HG02884 (cell line): ENCODE measurements at regions not wholly inside any gene's neighbourhood (a gene's known extent, or its start where the extent isn't known, plus 50 kb on each side); places are given as distances from the start of the nearest gene placed in this dataset.

ENCODE experiments used
- ATAC-seq: cut with Tn5 transposase; IDR thresholded peaks from one replicate; pipeline ENCODE4 v1.9.1; 2021; ENCODE audit warnings: mild to moderate bottlenecking, moderate library complexity; ENCODE audit not compliant: unreplicated experiment

GRCh38 chr3:34276342-34276741 lies 477.9 kb downstream of the PDCD6IP start:
- no peak for ATAC-seq

DNA sequence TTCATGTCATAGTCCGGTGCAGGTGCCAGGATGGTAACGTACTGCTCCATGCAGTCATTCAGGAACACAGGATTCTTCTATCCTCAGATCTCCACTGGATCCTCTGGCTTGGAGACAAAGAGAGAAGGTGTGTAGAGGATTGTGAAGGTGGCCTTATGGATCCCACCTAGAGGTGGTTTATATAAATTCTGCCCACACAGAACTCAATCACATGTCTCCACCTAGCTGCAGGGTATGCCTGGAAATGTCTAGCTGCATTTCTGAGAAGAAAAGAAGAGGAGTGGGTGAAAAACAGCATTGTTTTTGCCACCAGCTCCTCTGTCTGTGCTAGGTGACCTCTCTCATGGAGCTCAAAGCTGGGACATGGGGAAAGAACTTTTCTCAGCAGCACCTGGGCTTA lies 478.7 kb downstream of the PDCD6IP start:
- ATAC-seq: no peak

DNA sequence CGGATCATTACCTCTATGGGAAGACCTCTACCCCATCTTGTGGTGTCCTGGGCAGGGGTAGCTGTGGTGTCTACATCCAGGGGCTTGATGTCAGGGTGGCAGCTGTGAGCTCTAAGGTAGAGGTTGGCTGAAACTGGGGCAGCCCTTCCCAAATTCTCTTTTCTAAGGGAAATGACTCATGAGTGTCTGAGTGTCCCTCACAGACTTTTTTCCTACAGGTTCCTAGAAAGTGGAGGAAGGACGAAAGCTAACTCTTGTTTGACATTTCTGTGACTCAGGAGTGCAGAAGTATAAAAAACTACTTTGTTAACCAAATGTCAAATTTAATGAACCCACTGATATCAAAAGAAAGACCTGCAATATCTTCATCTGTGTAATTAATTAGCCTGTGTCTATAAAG lies 481.5 kb downstream of the PDCD6IP start:
- ATAC-seq: no peak

DNA sequence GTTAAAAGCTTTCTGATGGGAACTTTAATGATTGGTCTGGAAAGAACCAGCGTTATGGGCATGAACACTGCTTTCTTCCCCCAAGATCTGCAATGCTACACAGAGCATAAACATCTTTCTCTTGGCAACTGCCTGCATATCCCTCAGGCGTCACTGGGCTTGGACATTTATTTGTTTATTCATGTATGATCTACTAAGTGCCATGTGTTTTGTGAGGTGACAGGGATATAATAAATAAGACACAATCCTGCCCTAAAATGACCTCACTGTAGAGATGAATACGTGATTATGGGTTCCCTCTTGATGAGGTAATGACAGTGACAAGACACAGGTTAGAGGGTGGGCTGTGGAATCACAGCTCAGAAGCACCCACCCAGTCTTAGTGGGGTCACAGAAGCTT lies 485.3 kb downstream of the PDCD6IP start:
- ATAC-seq: no peak

DNA sequence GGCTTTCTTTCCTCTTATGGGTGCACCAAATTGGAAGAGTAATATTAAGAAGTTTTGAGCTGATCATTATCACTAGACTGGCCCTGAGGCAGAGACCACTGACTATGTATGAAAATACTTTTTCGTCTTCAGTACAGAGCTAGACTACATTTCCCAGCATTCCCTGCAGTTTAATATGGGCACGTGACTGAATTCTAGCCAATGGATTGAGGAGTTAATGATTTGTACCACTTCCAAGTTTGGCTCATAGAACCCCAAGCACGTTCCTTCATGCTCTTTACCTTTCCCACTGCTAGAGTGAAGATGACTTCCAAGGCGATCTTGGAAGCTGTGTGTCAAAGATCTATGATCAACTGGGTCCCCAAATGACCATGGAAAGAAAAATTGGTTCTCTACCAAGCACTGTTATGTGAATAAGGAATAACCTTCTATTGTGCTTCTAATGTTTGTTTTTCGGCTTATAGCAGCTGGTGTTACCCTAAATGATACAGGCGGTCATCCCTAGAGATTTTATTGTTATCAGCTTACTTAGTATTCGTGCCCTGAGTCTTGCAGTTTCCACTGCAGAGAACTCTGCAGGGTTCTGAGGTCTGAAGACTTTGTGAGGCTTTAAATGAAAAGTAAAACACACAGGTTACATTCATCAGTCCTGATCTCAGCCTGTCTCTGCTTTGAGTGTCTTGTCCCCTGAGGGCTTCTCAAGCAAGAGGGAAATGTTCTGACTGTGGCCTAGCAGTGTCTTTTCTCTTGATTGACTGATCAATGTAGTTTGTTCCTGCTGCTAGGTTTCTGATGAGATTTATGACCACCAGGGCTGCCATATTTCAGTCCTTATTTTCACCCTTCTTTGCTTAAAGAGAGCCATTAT lies 486.8 kb downstream of the PDCD6IP start:
- ATAC-seq: no peak

GRCh38 chr3:34285827-34286188 lies 487.4 kb downstream of the PDCD6IP start:
- no peak for ATAC-seq

DNA sequence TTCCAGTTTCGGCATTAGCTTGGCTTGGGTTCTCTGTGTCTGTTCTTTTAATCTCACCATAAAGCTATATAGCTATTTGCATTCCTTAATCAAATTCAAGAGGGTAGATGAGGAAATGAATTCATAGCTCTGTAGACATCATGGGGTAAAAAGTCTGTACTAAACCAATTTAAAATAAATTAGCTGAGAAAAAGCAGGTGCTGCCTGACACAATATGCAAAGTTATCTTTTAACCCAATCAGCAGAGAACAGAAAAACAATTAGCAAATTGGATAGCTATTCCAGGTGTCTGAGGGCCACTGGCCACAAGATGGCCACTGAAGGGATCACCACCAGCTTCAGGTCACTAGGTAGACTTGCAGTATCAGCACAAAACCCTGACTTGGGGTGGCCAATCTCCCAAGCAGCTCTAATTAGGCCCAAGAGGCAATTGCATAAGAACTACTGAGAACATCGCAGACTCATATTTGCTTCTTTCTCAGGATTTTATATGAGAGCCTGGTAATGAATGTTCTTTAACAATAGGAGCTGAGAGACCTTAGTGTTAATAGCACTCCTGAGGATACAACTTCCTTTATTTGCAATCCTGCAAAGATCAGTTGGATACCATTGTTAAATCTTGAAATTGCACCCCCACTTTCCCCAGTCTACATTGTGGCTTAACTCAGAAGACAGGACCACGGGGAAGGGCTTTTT lies 494.3 kb downstream of the PDCD6IP start:
- ATAC-seq: no peak

DNA sequence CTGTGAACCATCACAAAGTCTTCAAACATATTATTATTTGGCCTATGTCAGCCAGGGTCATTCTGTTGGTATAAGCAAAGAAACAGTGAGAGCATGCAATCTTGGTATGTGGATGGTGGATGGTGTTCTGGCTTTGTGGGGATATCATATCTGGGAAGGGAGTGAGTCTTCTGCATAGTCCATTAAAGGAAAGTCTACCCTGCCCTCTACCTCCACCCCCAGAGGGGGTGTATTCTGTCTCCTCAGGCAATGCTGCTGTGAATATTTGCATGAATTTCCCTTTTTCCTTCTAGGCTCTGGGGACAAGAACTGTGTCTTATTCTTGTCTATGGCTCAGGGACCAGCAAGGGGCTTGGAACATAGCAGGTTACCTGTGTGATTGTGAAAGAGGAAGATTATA lies 495.8 kb downstream of the PDCD6IP start:
- no peak for ATAC-seq

DNA sequence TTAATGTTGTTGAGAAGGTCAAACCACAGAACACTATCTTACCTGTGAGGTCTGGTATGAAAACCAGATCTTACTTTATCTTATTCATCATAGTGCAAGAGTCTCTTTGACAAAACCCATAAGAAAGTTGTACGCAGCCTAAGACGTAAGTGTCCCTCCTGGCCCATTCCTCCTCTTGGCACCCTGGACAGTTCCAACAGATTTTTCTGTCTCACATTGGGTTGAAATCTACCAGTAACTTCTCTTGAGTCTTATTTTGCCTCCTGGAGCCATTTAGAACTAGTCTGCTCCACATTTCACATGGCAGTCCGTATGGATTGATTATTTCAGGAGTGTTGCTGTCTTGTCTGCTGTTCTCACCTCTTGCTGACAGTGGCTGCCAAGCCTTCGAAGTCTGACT lies 498.4 kb downstream of the PDCD6IP start:
- ATAC-seq: no peak

GRCh38 chr3:34298653-34299052 lies 500.2 kb downstream of the PDCD6IP start:
- no peak for ATAC-seq

DNA sequence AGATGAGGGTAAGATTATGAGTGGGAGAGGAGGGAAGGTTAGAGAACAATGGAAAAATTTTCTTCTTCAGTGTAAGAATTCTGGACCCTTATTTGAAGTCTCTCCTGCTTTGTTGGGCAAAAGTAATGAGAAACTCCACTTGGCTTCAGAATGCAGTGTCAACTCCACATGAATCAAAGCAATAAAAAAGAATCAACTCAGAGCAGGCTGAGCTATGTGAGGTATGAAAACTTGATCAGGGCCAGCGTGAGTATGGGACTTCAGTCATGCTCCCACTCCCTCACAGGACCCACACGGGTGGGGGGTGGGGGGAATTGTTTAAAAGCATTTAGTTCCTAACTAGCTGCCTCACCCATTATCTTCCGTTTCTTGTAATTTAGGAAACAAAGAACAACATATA lies 502.2 kb downstream of the PDCD6IP start:
- ATAC-seq: no peak

DNA sequence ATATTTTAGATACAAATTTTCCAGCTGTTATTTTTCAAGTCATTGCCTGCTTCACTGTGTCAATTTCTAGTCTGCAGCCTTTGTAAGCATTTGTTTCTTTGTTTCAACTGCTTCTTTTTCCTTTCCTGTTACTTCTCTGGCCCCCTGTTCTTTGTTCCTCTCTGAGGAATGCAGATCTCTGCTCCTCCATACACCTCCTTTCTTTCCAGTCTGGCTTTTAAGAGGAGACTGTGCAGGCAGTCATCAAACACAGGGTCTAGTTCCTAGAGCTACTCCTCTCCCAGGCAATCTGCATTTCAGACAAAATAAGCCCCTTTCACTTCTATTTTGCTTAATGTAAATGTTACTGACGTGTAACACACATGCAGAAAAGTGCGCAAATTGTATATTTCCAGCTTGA lies 502.9 kb downstream of the PDCD6IP start:
- ATAC-seq: no peak

GRCh38 chr3:34305266-34305665 lies 506.8 kb downstream of the PDCD6IP start:
- ATAC-seq: no peak

- ATAC-seq: no peak
Measured at GRCh38 chr3:34312684-34313083, 514.3 kb downstream of the PDCD6IP start.

- ATAC-seq: no peak
Measured at GRCh38 chr3:34319881-34320280, 521.5 kb downstream of the PDCD6IP start.

DNA sequence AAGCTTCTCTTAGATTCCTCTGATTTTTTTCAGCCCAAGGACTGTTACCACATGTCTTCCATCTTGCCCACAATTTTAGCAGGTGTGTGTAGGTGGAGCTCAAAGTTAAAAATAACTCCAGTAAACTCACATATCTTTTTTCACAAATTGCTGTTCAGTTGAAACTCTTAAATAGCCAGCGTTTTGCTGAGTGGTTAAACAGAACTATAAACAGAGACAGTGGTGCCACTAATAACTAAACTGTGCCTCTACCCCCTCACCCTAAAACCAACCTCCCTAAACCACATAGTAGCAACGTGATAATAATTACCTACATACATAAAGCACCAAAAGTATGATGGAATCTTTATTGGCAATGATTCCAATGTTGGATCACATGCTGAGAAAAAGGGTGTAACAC lies 525.1 kb downstream of the PDCD6IP start:
- peak; percentile 79 for ATAC-seq

GRCh38 chr3:34346656-34347055 lies 548.2 kb downstream of the PDCD6IP start:
- no peak for ATAC-seq

DNA sequence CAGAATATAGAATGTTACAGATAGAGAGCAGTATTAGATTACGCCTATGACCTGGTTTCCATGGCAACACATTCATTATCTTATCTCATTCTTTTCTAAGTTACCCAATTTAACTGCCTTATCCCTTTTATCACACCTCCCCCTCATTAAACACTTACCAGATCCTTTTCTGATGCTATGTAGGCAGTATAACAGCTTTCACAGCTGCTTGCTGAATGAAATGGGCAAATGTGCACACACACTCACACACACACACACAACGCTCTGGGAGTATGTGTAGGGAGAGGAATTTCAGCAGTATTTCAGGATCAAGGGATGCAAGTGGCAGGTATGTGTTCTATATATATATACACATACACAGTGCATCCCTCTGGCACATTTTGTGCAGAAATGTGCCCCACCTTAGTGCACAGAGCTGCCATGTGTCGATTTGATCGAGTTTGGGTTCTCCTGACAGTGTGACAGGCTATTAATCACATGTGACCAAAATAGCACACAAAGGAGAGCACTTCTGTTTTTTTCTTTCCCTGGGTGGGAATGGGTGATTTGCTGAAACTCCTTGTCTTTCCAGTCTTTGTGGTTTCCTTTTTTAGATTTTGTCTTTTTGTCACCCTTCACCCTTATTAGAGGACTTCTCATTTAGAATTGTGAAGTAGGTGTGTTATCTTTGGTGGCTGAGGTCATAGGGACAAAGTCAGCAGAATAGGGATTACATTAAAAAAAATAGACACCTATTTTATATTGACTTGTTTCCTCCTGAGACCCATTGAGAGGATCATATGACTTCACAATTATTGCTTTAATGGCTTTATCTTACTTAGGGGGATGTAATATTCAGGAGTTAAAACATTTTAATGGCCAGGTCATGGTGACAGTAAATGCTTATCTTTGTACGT lies 553.7 kb downstream of the PDCD6IP start:
- no peak for ATAC-seq

- ATAC-seq: no peak
Measured at GRCh38 chr3:34352778-34353331, 554.4 kb downstream of the PDCD6IP start.

- no peak for ATAC-seq
Measured at GRCh38 chr3:34357461-34357860, 559.0 kb downstream of the PDCD6IP start.

GRCh38 chr3:34359064-34359463 lies 560.6 kb downstream of the PDCD6IP start:
- ATAC-seq: no peak
